GM21529 (cell line): ENCODE measurements at regions not wholly inside any gene's neighbourhood (a gene's known extent, or its start where the extent isn't known, plus 50 kb on each side); places are given as distances from the start of the nearest gene placed in this dataset.
A peak's percentile ranks its signal among the peaks of the same experiment; 100 is the strongest.

ENCODE experiments used
- ATAC-seq: cut with Tn5 transposase; IDR thresholded peaks from one replicate; pipeline ENCODE4 v1.9.1; 2021; ENCODE audit not compliant: unreplicated experiment

DNA sequence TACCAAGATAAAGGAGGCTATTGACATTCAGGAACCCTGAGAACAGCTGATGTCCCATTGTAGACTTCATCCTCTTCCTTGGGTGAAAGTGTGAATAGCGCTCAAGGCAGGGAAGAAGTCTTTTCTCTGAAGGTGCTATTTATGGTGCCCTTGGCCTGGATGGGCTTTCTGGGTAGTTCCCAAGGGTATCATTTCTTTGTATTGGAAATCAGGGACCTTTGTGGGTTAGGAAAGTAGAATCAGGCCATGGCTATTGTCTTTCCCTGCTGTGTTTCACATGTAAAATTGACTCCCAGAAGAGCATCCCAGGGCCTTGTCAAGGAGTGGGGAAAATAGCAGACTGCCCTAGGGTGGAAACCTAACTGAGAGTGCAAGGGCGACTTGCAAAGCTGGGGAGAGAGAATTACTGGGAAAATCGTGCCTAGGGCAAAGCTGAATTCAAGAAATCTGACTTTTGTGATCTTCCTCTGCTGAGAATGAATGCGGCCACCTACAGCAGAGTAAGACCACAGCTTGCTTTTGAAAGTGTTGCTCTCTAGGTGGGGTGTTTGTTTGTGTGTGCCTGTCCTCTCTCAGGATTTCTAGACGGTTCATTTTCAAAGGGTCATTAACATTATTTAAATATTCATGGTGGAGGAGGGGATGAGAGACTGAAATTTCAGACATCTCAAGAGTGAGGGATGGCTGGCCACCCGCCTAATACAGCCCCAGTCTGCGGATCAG is 160.6 kb downstream of the C9orf152 start:
- ATAC-seq: peak; percentile 24

- peak; percentile 33 for ATAC-seq
Observed at GRCh38 chr9:110047955-110048402, 160.0 kb downstream of the C9orf152 start.

GRCh38 chr9:110048403-110048975 is 159.5 kb downstream of the C9orf152 start:
- ATAC-seq: peak; percentile 76

GRCh38 chr9:110048976-110049698 is 158.8 kb downstream of the C9orf152 start:
- peak; percentile 13 for ATAC-seq

DNA sequence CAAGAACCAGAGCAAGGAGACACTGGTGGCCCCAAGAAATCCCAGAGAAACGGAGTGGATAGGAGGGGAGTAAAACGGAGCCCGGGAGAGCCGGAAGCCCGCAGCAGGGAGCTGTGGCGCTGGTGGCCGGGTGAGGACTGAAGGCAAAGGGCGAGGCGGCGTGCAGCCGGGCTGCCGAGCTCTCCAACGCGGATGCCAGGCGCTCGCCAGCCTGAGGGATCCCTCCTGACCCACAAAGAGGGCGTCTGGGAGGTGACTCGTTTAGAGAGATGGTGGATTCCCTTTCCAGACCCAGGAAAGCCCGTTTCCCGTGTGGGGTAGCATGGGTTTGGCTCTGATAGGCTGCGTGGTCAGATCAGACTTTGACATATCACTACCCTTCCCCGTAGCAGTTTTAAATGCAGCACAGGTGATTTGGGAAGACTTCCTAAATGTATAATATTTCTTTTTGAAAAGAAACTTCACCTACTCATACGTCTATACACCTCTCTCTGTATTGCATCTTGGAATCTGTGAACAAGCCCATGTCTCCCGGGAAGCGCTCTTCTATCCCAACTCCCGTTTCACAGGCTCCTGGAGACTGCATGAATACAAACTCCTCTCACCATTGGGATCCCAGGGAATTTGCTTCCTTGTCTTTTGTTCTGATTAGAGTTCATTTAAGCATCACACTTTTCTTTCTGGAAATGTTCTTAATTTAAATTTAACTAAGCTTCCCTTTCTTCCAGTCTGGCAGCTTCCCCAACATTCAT is 158.1 kb downstream of the C9orf152 start:
- peak; percentile 19 for ATAC-seq

DNA sequence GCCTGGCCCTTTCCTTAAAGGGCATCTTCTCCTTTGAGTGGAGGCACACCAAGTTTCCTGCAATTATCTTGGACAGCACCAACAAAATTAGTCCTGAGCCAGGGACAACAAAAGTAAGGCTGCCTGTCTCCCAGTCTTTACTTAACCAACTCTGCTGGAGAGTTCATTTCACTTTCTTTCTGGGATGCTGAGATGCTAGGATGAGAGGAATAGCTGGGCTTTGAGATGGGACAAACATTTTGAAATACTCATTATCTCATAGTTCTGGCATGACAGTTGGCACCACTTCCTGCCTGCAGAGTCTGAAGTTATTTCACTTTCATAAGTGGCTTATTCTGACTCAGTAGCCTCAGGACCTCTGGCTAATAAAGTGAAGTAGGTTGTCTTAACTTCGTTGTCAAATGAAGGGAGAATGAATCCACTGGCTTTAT is 157.0 kb downstream of the C9orf152 start:
- ATAC-seq: peak; percentile 40

DNA sequence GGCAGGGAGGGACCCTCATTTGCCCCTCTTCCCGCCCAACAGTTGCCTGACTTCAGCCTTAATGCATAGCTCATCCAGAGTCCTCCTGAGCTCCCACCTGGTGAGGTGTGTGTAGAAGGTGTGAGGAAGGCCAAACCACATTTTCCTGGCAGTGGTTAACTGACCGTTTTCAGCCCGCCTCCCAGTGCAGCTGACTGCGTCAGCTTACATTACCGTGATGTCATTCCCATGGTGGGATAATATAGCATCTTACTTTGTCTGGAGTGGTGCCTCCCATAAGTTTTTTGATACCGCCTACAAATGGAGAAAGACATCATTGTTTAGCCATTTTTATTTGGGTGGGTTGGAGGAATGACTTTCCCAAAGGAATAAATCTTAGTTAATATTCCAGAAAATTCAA is 151.9 kb downstream of the C9orf152 start:
- ATAC-seq: no peak

- ATAC-seq: peak; percentile 79
Observed at GRCh38 chr9:110058304-110058953, 149.5 kb downstream of the C9orf152 start.

DNA sequence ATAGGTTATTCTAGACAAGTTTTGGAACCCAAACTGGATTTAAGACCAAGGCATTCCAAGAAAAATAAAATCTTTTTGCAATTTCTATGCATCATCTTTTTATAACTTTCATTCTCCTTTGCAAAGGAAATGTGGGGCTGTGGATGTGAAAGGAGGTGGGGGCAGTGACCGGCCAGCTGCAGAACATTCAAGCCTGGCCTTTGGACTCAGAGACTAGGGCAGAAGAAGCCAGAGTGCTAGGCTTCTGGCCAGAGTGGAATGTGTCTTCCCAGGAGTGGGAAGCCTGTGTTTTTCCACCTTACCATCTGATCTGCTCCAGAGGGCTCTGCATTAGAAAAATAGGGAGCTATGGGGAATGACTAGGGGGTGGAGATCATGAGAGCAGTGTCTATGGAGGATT is 148.5 kb downstream of the C9orf152 start:
- no peak for ATAC-seq

DNA sequence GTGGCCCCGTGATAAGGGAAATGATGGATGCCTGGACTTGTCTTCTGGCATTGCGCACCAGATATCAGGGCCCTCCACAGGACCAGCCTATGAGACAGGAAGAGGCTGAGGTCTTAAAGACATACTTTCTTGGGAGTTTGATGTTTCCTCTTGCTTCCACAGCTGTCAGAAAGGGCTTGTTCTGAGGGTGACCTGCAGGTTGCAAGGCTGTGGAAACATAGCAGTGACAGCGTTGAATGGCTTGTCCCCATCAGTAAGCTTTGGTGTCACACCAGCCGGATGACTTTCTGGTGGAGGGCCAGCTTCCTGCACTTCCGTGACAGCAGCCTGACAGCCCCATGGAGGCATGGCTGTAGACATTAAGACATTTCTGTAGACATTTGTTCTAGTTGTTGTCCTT is 143.2 kb downstream of the C9orf152 start:
- ATAC-seq: no peak

GRCh38 chr9:110065532-110065931 is 142.4 kb downstream of the C9orf152 start:
- ATAC-seq: peak; percentile 64

GRCh38 chr9:110066929-110067716 is 140.8 kb downstream of the C9orf152 start:
- ATAC-seq: no peak

DNA sequence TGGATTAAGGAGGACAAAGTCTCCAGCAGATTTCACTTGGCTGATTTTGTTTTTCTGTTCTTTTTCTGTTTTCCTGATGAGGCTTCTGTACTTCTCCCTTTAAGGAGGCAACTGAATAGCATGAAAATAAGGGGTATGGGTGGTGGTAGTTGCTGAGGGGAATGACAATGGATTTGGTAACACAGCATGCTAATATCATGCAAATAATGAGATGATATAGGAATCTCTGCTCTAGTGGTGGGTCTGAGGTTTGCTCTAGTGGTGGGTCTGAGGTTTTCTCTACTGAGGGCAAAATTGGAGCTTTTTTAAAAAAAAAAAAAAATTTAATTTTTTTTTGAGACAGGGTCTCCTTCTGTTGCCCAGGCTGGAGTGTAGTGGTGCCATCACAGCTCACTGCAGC is 139.7 kb downstream of the C9orf152 start:
- ATAC-seq: no peak

GRCh38 chr9:110069326-110070248 is 138.4 kb downstream of the C9orf152 start:
- no peak for ATAC-seq

DNA sequence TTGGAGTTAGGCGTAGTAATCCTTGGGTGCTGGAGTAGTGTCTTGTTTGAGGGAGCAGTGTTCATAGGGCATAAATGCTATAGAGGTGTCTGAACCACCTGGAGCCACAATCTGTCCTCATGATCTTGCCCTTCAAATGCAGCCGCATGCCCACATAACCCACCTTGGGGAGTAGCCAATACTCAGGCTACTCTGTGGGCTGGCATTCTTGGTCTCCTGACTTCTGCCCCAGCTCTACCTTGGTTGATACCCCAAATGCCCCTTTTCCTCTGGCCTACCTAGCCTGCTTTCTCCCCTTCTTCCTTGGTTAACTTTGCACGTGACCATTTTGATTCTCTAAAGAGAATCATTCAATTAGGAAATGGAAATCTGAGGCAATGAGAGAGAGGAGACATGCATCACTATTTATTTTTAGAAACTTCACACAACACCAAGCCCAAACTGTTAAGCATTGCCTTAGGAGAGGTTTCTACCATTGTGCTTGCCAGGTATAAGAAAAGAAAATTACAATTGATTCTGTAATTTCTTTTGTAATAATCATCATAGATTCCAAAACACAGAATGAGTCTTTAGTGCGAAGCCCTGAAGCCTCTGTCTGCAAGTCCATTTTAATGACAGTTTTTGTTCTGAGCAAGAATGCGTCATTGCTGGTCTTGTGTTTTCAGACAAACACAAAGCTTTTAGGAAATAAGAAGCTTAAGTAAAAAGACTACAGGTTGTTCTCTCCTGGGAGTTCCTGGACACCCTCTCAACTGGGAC is 135.2 kb downstream of the C9orf152 start:
- no peak for ATAC-seq

GRCh38 chr9:110073356-110073905 is 134.5 kb downstream of the C9orf152 start:
- no peak for ATAC-seq

GRCh38 chr9:110076894-110077725 is 130.8 kb downstream of the C9orf152 start:
- no peak for ATAC-seq
